ENCODE measurements at regions not wholly inside any gene's neighbourhood (a gene's known extent, or its start where the extent isn't known, plus 50 kb on each side); places are given as distances from the start of the nearest gene placed in this dataset.

DNA sequence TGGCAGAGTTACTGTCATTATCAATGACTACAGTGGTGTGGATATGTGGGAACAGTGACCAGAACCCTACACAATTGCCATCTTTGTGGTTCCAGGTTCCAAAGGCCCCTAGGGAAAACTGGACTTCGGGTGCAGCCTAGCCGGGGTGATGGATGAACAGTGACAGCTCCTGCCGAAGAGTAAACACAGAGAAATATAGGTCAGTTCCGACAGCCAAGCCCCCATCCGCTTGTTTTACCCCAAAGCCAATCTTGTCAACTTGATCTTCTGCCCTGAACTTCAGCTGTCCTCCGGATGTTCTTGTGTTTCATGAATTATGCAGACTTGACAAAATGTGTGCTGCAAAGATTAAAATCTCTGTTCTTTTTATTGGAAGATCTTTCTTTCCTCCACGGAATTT is 200.4 kb upstream of the SRRM4 start:
- DNase-seq (no peak), ATAC-seq (no peak)
- no peaks in the 10 kb centered on the region for H3K36me3 ChIP-seq
- WGBS, 4 donors, result 35 to 48% (median 47%) methylated on average over 6 to 7 of the region's 7 CpGs
- H3K4me1 ChIP-seq, result no peaks in the 10 kb centered on the region
- H3K27me3 ChIP-seq, result peaks cover 0 to 5% (median 0%) of the 10 kb centered on the region in 9 donors
- no peak for TF ChIP-seq POLR2A (IDR thresholded peaks at IDR 0.05)
- H3K27ac ChIP-seq, result no peak overlapping the region
- no peak overlapping the region for H3K4me3 ChIP-seq
- intact Hi-C loops (cut with DNase I), result no loop called here
- H3K9me3 ChIP-seq, result no peaks in the 10 kb centered on the region

DNA sequence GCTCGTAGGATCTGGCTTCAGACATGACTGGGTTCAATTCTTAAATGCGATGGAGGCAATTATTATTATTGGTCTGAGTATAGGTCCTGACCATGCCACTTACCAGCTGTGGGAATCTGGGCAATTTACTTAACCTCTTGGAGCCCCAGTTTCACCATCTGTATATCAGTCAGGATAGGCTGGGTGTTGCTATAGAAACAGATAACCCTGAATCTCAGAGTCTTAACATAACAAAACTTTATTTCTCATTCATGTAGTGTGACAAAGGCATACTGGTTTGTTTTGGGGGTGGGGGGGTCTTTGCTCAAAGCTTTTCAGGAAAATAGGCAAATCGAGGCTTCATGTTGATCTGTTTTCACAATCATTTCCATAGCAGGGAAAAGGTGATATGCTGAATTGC is 199.6 kb upstream of the SRRM4 start:
- H3K4me3 ChIP-seq, result no peak overlapping the region
- H3K9me3 ChIP-seq, result no peaks in the 10 kb centered on the region
- H3K27me3 ChIP-seq, result peaks cover 0 to 5% (median 0%) of the 10 kb centered on the region in 9 donors
- H3K27ac ChIP-seq, result no peak overlapping the region
- DNase-seq, result no peak
- H3K36me3 ChIP-seq, result no peaks in the 10 kb centered on the region
- intact Hi-C loops (cut with DNase I), result no loop called here
- WGBS, 4 donors, result 59 to 74% (median 68%) methylated on average over 3 of the region's 3 CpGs
- H3K4me1 ChIP-seq, result no peaks in the 10 kb centered on the region
- ATAC-seq, result no peak
- no peak for TF ChIP-seq POLR2A (IDR thresholded peaks at IDR 0.05)
- TF ChIP-seq, protein P1, sequence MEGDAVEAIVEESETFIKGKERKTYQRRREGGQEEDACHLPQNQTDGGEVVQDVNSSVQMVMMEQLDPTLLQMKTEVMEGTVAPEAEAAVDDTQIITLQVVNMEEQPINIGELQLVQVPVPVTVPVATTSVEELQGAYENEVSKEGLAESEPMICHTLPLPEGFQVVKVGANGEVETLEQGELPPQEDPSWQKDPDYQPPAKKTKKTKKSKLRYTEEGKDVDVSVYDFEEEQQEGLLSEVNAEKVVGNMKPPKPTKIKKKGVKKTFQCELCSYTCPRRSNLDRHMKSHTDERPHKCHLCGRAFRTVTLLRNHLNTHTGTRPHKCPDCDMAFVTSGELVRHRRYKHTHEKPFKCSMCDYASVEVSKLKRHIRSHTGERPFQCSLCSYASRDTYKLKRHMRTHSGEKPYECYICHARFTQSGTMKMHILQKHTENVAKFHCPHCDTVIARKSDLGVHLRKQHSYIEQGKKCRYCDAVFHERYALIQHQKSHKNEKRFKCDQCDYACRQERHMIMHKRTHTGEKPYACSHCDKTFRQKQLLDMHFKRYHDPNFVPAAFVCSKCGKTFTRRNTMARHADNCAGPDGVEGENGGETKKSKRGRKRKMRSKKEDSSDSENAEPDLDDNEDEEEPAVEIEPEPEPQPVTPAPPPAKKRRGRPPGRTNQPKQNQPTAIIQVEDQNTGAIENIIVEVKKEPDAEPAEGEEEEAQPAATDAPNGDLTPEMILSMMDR (IDR thresholded peaks at IDR 0.05), result no peak

DNA sequence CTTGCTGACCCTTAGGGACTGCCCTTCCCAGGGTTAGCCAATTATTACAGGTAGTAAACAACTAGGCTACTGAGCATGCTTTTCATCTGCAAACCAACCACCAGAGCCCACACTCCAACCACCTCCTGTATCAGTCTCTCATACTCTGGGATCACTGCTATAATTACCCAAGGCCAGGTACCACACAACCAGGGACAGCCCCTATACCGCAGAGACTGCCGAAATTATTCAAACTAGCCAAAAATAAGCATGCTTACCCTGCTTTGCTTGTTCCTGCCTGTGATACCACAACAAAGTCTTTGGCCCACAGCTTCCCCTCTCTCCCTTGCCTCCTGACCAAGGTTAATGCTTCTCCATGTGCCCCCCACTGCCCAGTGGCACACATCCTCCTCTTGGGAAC is 197.6 kb upstream of the SRRM4 start:
- intact Hi-C loops (cut with DNase I), result no loop called here
- no peak for DNase-seq
- no peaks in the 10 kb centered on the region for H3K36me3 ChIP-seq
- H3K4me3 ChIP-seq, result no peak overlapping the region
- no peaks in the 10 kb centered on the region for H3K4me1 ChIP-seq
- no peak for ATAC-seq
- 85 to 91% (median 88%) methylated on average over 2 of the region's 2 CpGs for WGBS, 4 donors
- H3K9me3 ChIP-seq, result no peaks in the 10 kb centered on the region
- H3K27me3 ChIP-seq, result peaks cover 0 to 5% (median 0%) of the 10 kb centered on the region in 9 donors
- TF ChIP-seq, protein P1 (IDR thresholded peaks at IDR 0.05), result no peak
- no peak for TF ChIP-seq POLR2A (IDR thresholded peaks at IDR 0.05)
- H3K27ac ChIP-seq, result no peak overlapping the region

DNA sequence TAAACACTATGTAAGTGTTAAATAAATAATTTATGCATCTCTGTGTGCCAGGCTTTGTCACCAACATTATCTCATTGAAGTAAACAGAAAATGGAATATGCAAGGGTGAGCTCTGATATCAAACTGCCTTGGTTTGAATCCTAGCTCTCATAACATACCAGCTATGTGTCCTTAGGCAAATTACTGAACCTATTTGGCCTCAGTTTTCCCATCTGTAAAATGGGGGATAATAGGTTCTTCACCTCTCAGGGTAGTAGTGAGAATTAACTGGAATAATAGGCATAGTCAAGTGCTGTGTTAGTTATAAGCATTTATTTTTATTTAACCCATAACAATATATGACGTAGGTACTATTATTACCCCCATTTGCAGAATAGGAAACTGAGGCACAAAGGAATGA is 190.8 kb upstream of the SRRM4 start:
- H3K4me3 ChIP-seq, result no peak overlapping the region
- H3K9me3 ChIP-seq, result no peaks in the 10 kb centered on the region
- DNase-seq, result no peak
- no peak for TF ChIP-seq POLR2A (IDR thresholded peaks at IDR 0.05)
- TF ChIP-seq, protein P1 (IDR thresholded peaks at IDR 0.05), result no peak
- no peaks in the 10 kb centered on the region for H3K27me3 ChIP-seq
- no peak overlapping the region for H3K27ac ChIP-seq
- intact Hi-C loops (cut with DNase I), result no loop called here
- WGBS, 4 donors, result 74 to 93% (median 85%) methylated on average over 1 of the region's 1 CpG
- H3K36me3 ChIP-seq, result no peaks in the 10 kb centered on the region
- H3K4me1 ChIP-seq, result no peaks in the 10 kb centered on the region
- ATAC-seq, result no peak

DNA sequence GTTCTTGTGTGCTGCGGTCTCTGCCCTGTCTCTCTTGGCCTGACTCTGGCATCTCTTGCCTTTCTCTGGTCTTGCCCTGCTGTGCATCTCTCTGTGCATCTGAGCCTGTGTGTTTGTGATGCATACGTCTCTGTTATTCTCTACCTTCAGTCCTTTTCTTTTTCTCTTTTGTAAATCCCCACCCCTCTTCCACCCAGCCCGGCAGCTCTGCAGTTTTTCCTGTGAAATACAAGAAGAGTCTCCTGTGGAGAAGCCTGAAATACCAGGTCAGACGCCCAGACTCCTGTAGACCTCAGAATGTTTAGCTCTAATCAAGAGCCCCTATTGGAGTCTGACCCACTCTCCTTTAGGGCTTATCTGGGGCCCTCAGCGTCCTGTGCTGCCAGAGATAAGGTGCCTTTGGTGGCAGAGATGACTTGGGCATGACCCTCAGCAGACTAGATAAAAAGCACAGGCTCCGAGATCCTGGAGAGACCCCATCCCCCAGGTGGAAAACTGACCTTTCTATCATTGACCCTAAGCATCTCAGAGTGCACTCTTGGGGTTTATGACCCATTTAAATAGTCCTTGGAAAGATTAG is 167.5 kb upstream of the SRRM4 start:
- no peak overlapping the region for H3K4me3 ChIP-seq
- H3K27ac ChIP-seq, result no peak overlapping the region
- H3K4me1 ChIP-seq, result no peaks in the 10 kb centered on the region
- intact Hi-C loops (cut with DNase I), result no loop called here
- ATAC-seq, result no peak
- DNase-seq, result no peak
- TF ChIP-seq POLR2A (IDR thresholded peaks at IDR 0.05), result no peak
- TF ChIP-seq, protein P1 (IDR thresholded peaks at IDR 0.05), result no peak
- H3K9me3 ChIP-seq, result peaks cover 0 to 9% (median 0%) of the 10 kb centered on the region in 12 donors
- WGBS, 4 donors, result 16 to 19% (median 18%) methylated on average over 6 of the region's 6 CpGs
- no peaks in the 10 kb centered on the region for H3K36me3 ChIP-seq
- peaks cover 0 to 6% (median 0%) of the 10 kb centered on the region in 9 donors for H3K27me3 ChIP-seq
